Calu3 (cell line): ENCODE measurements at regions not wholly inside any gene's neighbourhood (a gene's known extent, or its start where the extent isn't known, plus 50 kb on each side); places are given as distances from the start of the nearest gene placed in this dataset.

Experiments
- BruUV-seq: library from RNA; stranded (reverse); fragments of 400-500 nt; replicated peaks from 2 replicates; lab custom pipeline; 2021; lab: Mats Ljungman, UMichigan
- CTCF ChIA-PET: fragments of 300-600 bp; sonication (Branson Sonifier 250); formaldehyde crosslinking; loops from one replicate; lab custom pipeline; 2022; ENCODE audit warnings: antibody characterized with exemption; lab: Charles Lee
- DNase-seq: peaks from one replicate; pipeline ENCODE4 v3.0.0; 2022
- H3K27ac Mint-ChIP-seq: one replicate; pipeline ENCODE4 v1.8.0; 2022; ENCODE audit warnings: mixed read lengths; ENCODE audit not compliant: unreplicated experiment
- H3K27me3 Mint-ChIP-seq: one replicate; pipeline ENCODE4 v1.8.0; 2022; ENCODE audit warnings: mixed read lengths; ENCODE audit not compliant: unreplicated experiment
- H3K36me3 Mint-ChIP-seq: one replicate; pipeline ENCODE4 v1.8.0; 2022; ENCODE audit warnings: mild to moderate bottlenecking, moderate library complexity, mixed read lengths; ENCODE audit not compliant: insufficient read depth, unreplicated experiment
- H3K4me1 Mint-ChIP-seq: one replicate; pipeline ENCODE4 v1.8.0; 2022; ENCODE audit warnings: mild to moderate bottlenecking, low read depth, mixed read lengths; ENCODE audit not compliant: unreplicated experiment
- H3K4me3 Mint-ChIP-seq: one replicate; pipeline ENCODE4 v1.8.0; 2022; ENCODE audit warnings: mild to moderate bottlenecking, low read depth, moderate library complexity, mixed read lengths; ENCODE audit not compliant: unreplicated experiment
- H3K9me3 Mint-ChIP-seq: one replicate; pipeline ENCODE4 v1.8.0; 2022; ENCODE audit warnings: low read depth, mixed read lengths; ENCODE audit not compliant: unreplicated experiment
- intact Hi-C: fragments of 100-400 bp; cut with micrococcal nuclease; formaldehyde crosslinking; loops from one replicate; pipeline ENCODE4 v1.10.0; 2022; ENCODE audit not compliant: unreplicated experiment
- TF ChIP-seq, protein P1 (sequence below): fragments of 200-600 bp; IDR thresholded peaks from one replicate; pipeline ENCODE4 v1.8.0; 2022; ENCODE audit warnings: antibody characterized with exemption; ENCODE audit not compliant: unreplicated experiment

DNA sequence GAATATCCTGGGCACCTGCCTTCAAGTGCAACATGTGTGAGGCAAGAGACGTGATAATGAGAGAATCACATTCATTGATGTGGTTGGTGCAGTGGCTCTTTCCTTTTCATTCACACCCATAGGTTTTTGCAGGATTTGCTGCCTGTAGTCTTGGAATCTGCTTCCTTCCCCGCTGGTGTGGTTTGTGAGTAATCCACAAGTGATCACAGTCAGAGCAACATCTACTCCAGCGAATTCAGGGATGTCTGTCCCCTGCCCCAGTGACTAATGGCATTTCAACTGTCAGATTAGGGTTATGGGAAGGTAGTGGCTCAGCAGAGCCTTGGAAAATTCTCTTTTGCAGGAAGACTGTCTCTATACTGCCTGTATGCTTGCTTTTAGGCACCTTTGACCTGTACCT, 225.5 kb upstream of the RBMS1 start:
- Mint-ChIP-seq H3K4me1 (peaks cover 20% of the 10 kb centered on the region), H3K27me3 (no peaks in the 10 kb centered on the region), H3K27ac (no peak overlapping the region), H3K9me3 (no peaks in the 10 kb centered on the region), H3K36me3 (no peaks in the 10 kb centered on the region), H3K4me3 (no peak overlapping the region)
- CTCF ChIA-PET = no interaction called here
- DNase-seq = no peak
- BruUV-seq = no TSS peak
- TF ChIP-seq, protein P1, sequence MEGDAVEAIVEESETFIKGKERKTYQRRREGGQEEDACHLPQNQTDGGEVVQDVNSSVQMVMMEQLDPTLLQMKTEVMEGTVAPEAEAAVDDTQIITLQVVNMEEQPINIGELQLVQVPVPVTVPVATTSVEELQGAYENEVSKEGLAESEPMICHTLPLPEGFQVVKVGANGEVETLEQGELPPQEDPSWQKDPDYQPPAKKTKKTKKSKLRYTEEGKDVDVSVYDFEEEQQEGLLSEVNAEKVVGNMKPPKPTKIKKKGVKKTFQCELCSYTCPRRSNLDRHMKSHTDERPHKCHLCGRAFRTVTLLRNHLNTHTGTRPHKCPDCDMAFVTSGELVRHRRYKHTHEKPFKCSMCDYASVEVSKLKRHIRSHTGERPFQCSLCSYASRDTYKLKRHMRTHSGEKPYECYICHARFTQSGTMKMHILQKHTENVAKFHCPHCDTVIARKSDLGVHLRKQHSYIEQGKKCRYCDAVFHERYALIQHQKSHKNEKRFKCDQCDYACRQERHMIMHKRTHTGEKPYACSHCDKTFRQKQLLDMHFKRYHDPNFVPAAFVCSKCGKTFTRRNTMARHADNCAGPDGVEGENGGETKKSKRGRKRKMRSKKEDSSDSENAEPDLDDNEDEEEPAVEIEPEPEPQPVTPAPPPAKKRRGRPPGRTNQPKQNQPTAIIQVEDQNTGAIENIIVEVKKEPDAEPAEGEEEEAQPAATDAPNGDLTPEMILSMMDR = no peak
- intact Hi-C loops = no loop called here

DNA sequence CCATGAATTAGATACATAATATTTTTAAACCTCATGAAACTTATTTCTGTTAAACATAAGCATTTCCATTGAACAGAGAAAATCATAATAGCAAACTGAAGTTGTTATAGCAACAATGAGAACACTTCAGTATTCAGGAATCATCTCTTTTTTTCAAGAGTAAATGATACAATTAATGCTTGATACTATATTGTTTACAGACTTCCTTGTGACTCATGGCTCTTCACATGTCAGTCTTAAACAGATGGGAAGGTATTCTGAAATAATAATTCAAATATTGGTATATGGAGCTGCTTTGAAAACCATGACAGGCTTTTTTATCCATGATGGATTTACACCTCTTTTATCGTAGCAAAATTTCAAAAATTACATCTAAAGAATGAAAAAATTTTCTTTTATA, 226.5 kb upstream of the RBMS1 start:
- H3K27ac Mint-ChIP-seq = no peak overlapping the region
- CTCF ChIA-PET = no interaction called here
- no peak for DNase-seq
- no peaks in the 10 kb centered on the region for H3K36me3 Mint-ChIP-seq
- H3K4me3 Mint-ChIP-seq = no peak overlapping the region
- intact Hi-C loops = no loop called here
- H3K4me1 Mint-ChIP-seq = peaks cover 12% of the 10 kb centered on the region
- TF ChIP-seq, protein P1 = no peak
- no peaks in the 10 kb centered on the region for H3K27me3 Mint-ChIP-seq
- BruUV-seq = no TSS peak
- H3K9me3 Mint-ChIP-seq = no peaks in the 10 kb centered on the region

DNA sequence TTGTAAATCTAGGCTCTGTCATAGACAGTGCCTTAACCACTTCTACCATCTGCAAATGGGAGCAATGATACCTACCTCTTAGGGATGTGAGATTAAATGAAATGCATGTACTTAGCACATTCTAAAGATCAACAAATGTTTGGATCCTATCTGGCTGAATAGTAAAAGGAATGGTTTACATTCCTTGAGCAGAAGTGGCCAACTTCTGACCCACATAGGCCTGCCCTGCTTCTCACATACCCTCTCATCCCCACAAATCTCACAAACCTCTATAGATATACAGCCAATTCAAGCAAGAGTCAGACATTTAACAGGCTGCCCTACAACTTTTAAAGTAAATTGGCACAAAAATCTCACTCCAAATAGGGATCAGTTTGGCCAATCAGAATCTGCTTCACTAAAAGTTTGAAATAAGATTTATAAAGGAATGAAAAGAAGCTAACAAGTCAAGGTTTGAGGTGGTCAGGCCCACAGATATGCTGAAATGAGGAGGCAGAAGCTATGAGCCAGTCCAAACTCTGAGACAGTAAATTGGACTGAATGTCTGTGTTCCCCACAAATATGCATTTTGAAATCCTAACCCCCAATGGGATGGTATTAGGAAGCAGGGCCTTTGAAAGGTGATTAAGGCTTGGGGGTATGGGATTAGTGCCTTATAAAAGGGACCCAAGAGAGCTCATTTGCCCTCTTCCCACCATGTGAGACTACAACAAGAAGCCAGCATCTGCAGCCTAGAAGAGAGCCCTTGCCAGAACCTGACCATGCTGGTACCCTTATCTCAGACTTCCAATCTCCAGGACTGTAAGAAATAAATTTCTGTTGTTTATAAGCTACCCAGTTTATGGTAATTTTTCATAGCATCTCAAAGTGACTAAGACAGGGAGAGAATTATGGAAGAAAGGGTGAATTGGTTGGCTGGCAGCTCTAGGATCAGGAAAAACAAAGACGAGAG, 227.8 kb upstream of the RBMS1 start:
- no TSS peak for BruUV-seq
- Mint-ChIP-seq H3K9me3 (peaks cover 4% of the 10 kb centered on the region), H3K4me3 (no peak overlapping the region), H3K27me3 (no peaks in the 10 kb centered on the region), H3K36me3 (no peaks in the 10 kb centered on the region), H3K4me1 (peaks cover 11% of the 10 kb centered on the region), H3K27ac (no peak overlapping the region)
- TF ChIP-seq, protein P1 = no peak
- intact Hi-C loops = no loop called here
- no peak for DNase-seq
- CTCF ChIA-PET = no interaction called here

DNA sequence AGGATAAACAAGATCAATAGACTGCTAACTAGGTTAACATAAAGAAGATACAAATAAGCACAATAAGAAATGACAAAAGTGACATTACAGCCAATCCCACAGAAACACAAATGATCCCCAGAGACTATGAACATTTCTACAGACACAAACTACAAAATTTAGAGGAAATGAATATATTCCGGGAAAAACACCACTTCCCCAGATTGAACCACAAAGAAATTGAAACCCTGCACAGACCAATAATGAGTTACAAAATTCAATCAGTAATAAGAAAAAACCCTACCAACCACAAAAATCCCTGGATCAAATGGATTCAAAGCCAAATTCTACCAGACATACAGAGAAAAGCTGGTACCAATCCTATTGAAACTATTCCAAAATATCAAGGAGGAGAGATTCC, 232.4 kb upstream of the RBMS1 start:
- Mint-ChIP-seq H3K4me1 (no peaks in the 10 kb centered on the region), H3K36me3 (no peaks in the 10 kb centered on the region), H3K4me3 (no peak overlapping the region), H3K9me3 (peaks cover 4% of the 10 kb centered on the region), H3K27ac (no peak overlapping the region), H3K27me3 (no peaks in the 10 kb centered on the region)
- no TSS peak for BruUV-seq
- intact Hi-C loops = no loop called here
- TF ChIP-seq, protein P1 = no peak
- CTCF ChIA-PET = no interaction called here
- no peak for DNase-seq
